Mesenchymal stem cell (in vitro differentiated cells and primary cell): ENCODE measurements at regions not wholly inside any gene's neighbourhood (a gene's known extent, or its start where the extent isn't known, plus 50 kb on each side); places are given as distances from the start of the nearest gene placed in this dataset.
A peak's percentile ranks its signal among the peaks of the same experiment; 100 is the strongest.

Experiments
- DNase-seq: peaks from one replicate; pipeline ENCODE4 v3.0.0-alpha.2; 2013
- H2AFZ ChIP-seq: one replicate; pipeline ENCODE4 v1.6.1; 2013; ENCODE audit warnings: low read depth, mild to moderate bottlenecking, control low read depth, inconsistent platforms, low read length, moderate library complexity
- H2AK5ac ChIP-seq: 2 replicates; pipeline ENCODE4 v1.6.1; 2013; ENCODE audit warnings: low read length, moderate library complexity, mild to moderate bottlenecking, inconsistent platforms; ENCODE audit not compliant: severe bottlenecking
- H2BK120ac ChIP-seq: one replicate; pipeline ENCODE4 v1.6.1; 2013; ENCODE audit warnings: low read depth, mild to moderate bottlenecking, inconsistent platforms, low read length, moderate library complexity
- H2BK12ac ChIP-seq, 2 experiments: one replicate each; pipeline ENCODE4 v1.6.1; 2013; ENCODE audit warnings: inconsistent platforms in 2 of 2, low read length in 2 of 2, mild to moderate bottlenecking in 2 of 2, moderate library complexity in 2 of 2, control low read depth in 1 of 2
- H2BK15ac ChIP-seq: one replicate; pipeline ENCODE4 v1.6.1; 2013; ENCODE audit warnings: mild to moderate bottlenecking, low read depth, inconsistent platforms; ENCODE audit not compliant: poor library complexity, severe bottlenecking
- H2BK5ac ChIP-seq: 2 replicates; pipeline ENCODE4 v1.6.1; 2013; ENCODE audit warnings: low read depth, mild to moderate bottlenecking, low read length, control low read depth, inconsistent platforms; ENCODE audit not compliant: poor library complexity, severe bottlenecking
- H3K14ac ChIP-seq, 2 experiments: one replicate each; pipeline ENCODE4 v1.6.1; 2013; ENCODE audit warnings: inconsistent platforms in 2 of 2, low read length in 2 of 2, control low read depth in 1 of 2, mild to moderate bottlenecking in 1 of 2, moderate library complexity in 1 of 2
- H3K18ac ChIP-seq, 2 experiments: one replicate each; pipeline ENCODE4 v1.6.1; 2013; ENCODE audit warnings: inconsistent platforms in 2 of 2, low read length in 2 of 2, control low read depth in 1 of 2, low read depth in 1 of 2, mild to moderate bottlenecking in 1 of 2
- H3K23ac ChIP-seq, 2 experiments: one replicate each; pipeline ENCODE4 v1.6.1; 2013; ENCODE audit warnings: inconsistent platforms in 2 of 2, low read length in 2 of 2, mild to moderate bottlenecking in 2 of 2, moderate library complexity in 2 of 2, control low read depth in 1 of 2
- H3K27ac ChIP-seq: 2 replicates; pipeline ENCODE4 v1.5.1; 2013; ENCODE audit warnings: mild to moderate bottlenecking, moderate library complexity, low read length, control low read depth, inconsistent platforms; ENCODE audit not compliant: poor library complexity, severe bottlenecking
- H3K27me3 ChIP-seq, 2 experiments: 2 replicates each; pipeline versions ENCODE4 v1.6.1 to v1.7.0; 2013; ENCODE audit warnings: low read length in 2 of 2, mild to moderate bottlenecking in 2 of 2, moderate library complexity in 2 of 2, control low read depth in 1 of 2, inconsistent platforms in 1 of 2; ENCODE audit not compliant: control insufficient read depth in 1 of 2, insufficient read depth in 1 of 2
- H3K36me3 ChIP-seq, 2 experiments: 2 replicates each; pipeline versions ENCODE4 v1.6.1 to v1.7.0; 2013; ENCODE audit warnings: low read length in 2 of 2, control low read depth in 1 of 2, inconsistent platforms in 1 of 2, low read depth in 1 of 2, mild to moderate bottlenecking in 1 of 2; ENCODE audit not compliant: insufficient read depth in 2 of 2, control insufficient read depth in 1 of 2
- H3K4ac ChIP-seq, 2 experiments: one replicate each; pipeline ENCODE4 v1.6.1; 2013; ENCODE audit warnings: inconsistent platforms in 2 of 2, low read length in 2 of 2, mild to moderate bottlenecking in 2 of 2, moderate library complexity in 2 of 2, control low read depth in 1 of 2, low read depth in 1 of 2
- H3K4me1 ChIP-seq: 2 replicates; pipeline ENCODE4 v1.6.1; 2013; ENCODE audit warnings: low read depth, low read length, control low read depth; ENCODE audit not compliant: control insufficient read depth, insufficient read depth
- H3K4me2 ChIP-seq: 2 replicates; pipeline ENCODE4 v1.6.1; 2013; ENCODE audit warnings: low read length, mild to moderate bottlenecking, inconsistent platforms; ENCODE audit not compliant: poor library complexity, severe bottlenecking
- H3K4me3 ChIP-seq, 2 experiments: 2 replicates each; pipeline versions ENCODE4 v1.5.1 to v1.7.0; 2013; ENCODE audit warnings: low read length in 2 of 2, mild to moderate bottlenecking in 2 of 2, control low read depth in 1 of 2, low read depth in 1 of 2; ENCODE audit not compliant: insufficient read depth in 1 of 2
- H3K79me1 ChIP-seq: replicated peaks from 2 replicates; pipeline ENCODE4 v1.6.1; 2013; ENCODE audit warnings: mild to moderate bottlenecking, control low read depth, low read length, inconsistent platforms; ENCODE audit not compliant: poor library complexity, severe bottlenecking
- H3K9ac ChIP-seq: 2 replicates; pipeline ENCODE4 v1.7.0; 2013; ENCODE audit warnings: mild to moderate bottlenecking, low read length, moderate library complexity
- H3K9me3 ChIP-seq: 2 replicates; pipeline ENCODE4 v1.7.0; 2013; ENCODE audit warnings: mild to moderate bottlenecking, low read length; ENCODE audit not compliant: control insufficient read depth
- H4K8ac ChIP-seq: one replicate; pipeline ENCODE4 v1.6.1; 2013; ENCODE audit warnings: inconsistent platforms, mild to moderate bottlenecking, low read length, moderate library complexity
- H4K91ac ChIP-seq: one replicate; pipeline ENCODE4 v1.6.1; 2013; ENCODE audit warnings: mild to moderate bottlenecking, low read length, inconsistent platforms
- WGBS: methylation state at CpG from one replicate; pipeline ENCODE4 v1.1.7; 2013; ENCODE audit warnings: mixed read lengths; 5-methylcytosine and 5-hydroxymethylcytosine counted together

- H2AFZ ChIP-seq: no peak overlapping the region
- H3K9ac ChIP-seq: no peak overlapping the region
- no peak overlapping the region for H3K4me3 ChIP-seq
- peak overlapping the region; percentile 1 to 8 for H3K18ac ChIP-seq
- H2BK12ac ChIP-seq: peak overlapping the region in 1 of 2 experiments; percentile 37
- H2BK5ac ChIP-seq: no peak overlapping the region
- H3K4ac ChIP-seq: peak overlapping the region in 1 of 2 experiments; percentile 13
- no peak overlapping the region for H3K4me2 ChIP-seq
- peaks cover 4% of the 10 kb centered on the region for H3K9me3 ChIP-seq
- H3K4me1 ChIP-seq: peaks cover 4% of the 10 kb centered on the region
- H4K8ac ChIP-seq: no peak overlapping the region
- no peaks in the 10 kb centered on the region for H3K36me3 ChIP-seq
- H3K27ac ChIP-seq: no peak overlapping the region
- no peak overlapping the region for H3K23ac ChIP-seq
- no peak overlapping the region for H3K14ac ChIP-seq
- H2AK5ac ChIP-seq: no peak overlapping the region
- no peaks in the 10 kb centered on the region for H3K79me1 ChIP-seq
- H4K91ac ChIP-seq: no peak overlapping the region
- H3K27me3 ChIP-seq: peaks cover 0 to 7% of the 10 kb centered on the region in 2 experiments
- WGBS: 52% methylated on average over 4 of the region's 4 CpGs
- H2BK15ac ChIP-seq: peak overlapping the region; percentile 29
- no peak for DNase-seq
- H2BK120ac ChIP-seq: no peak overlapping the region
Observed at GRCh38 chr14:22334627-22335026, 254.4 kb downstream of the DAD1 start.

GRCh38 chr14:22334275-22334577 is 254.8 kb downstream of the DAD1 start:
- no peak overlapping the region for H2BK15ac ChIP-seq
- H3K18ac ChIP-seq: no peak overlapping the region
- no peak overlapping the region for H4K8ac ChIP-seq
- no peak for DNase-seq
- H2BK120ac ChIP-seq: no peak overlapping the region
- H3K23ac ChIP-seq: no peak overlapping the region
- H2AK5ac ChIP-seq: no peak overlapping the region
- no peak overlapping the region for H3K4ac ChIP-seq
- H4K91ac ChIP-seq: no peak overlapping the region
- H3K4me1 ChIP-seq: peaks cover 4% of the 10 kb centered on the region
- H3K79me1 ChIP-seq: no peaks in the 10 kb centered on the region
- H3K4me3 ChIP-seq: no peak overlapping the region
- H2BK12ac ChIP-seq: no peak overlapping the region
- no CpG with 5 or more reads among the region's 4 CpGs for WGBS
- peak overlapping the region; percentile 17 for H3K9ac ChIP-seq
- H3K14ac ChIP-seq: no peak overlapping the region
- H3K9me3 ChIP-seq: peaks cover 7% of the 10 kb centered on the region
- H3K27ac ChIP-seq: no peak overlapping the region
- H3K36me3 ChIP-seq: no peaks in the 10 kb centered on the region
- H3K27me3 ChIP-seq: peaks cover 0 to 7% of the 10 kb centered on the region in 2 experiments
- no peak overlapping the region for H3K4me2 ChIP-seq
- H2AFZ ChIP-seq: no peak overlapping the region
- no peak overlapping the region for H2BK5ac ChIP-seq

- 0% methylated on average over 1 of the region's 6 CpGs for WGBS
- peak; percentile 91 for DNase-seq
- no peak overlapping the region for H2AK5ac ChIP-seq
- no peaks in the 10 kb centered on the region for H3K79me1 ChIP-seq
- no peak overlapping the region for H2BK12ac ChIP-seq
- H2BK5ac ChIP-seq: no peak overlapping the region
- peaks cover 4% of the 10 kb centered on the region for H3K4me1 ChIP-seq
- peaks cover 0 to 7% of the 10 kb centered on the region in 2 experiments for H3K27me3 ChIP-seq
- no peak overlapping the region for H3K4me2 ChIP-seq
- no peak overlapping the region for H3K4me3 ChIP-seq
- H2AFZ ChIP-seq: no peak overlapping the region
- no peak overlapping the region for H3K18ac ChIP-seq
- H3K4ac ChIP-seq: no peak overlapping the region
- peaks cover 13% of the 10 kb centered on the region for H3K9me3 ChIP-seq
- no peak overlapping the region for H3K23ac ChIP-seq
- no peak overlapping the region for H3K14ac ChIP-seq
- no peak overlapping the region for H4K91ac ChIP-seq
- H2BK120ac ChIP-seq: no peak overlapping the region
- no peak overlapping the region for H3K27ac ChIP-seq
- peak overlapping the region; percentile 17 for H3K9ac ChIP-seq
- no peaks in the 10 kb centered on the region for H3K36me3 ChIP-seq
- no peak overlapping the region for H2BK15ac ChIP-seq
- no peak overlapping the region for H4K8ac ChIP-seq
Observed at GRCh38 chr14:22333422-22334274, 255.4 kb downstream of the DAD1 start.

- Histone ChIP-seq H2BK120ac (no peak overlapping the region), H3K79me1 (no peaks in the 10 kb centered on the region), H3K4me1 (peaks cover 4% of the 10 kb centered on the region), H2BK15ac (no peak overlapping the region), H3K9me3 (peaks cover 21% of the 10 kb centered on the region), H3K4me3 (no peak overlapping the region), H4K8ac (no peak overlapping the region), H2AK5ac (no peak overlapping the region), H3K14ac (no peak overlapping the region), H2BK12ac (no peak overlapping the region), H3K4me2 (no peak overlapping the region), H3K27me3 (peaks cover 0 to 7% of the 10 kb centered on the region in 2 experiments), H3K36me3 (no peaks in the 10 kb centered on the region), H2BK5ac (no peak overlapping the region), H4K91ac (no peak overlapping the region), H2AFZ (no peak overlapping the region), H3K18ac (no peak overlapping the region), H3K23ac (no peak overlapping the region), H3K9ac (no peak overlapping the region), H3K27ac (no peak overlapping the region), H3K4ac (no peak overlapping the region)
- no peak for DNase-seq
- 54% methylated on average over 2 of the region's 2 CpGs for WGBS
Observed at GRCh38 chr14:22332686-22333421, 256.2 kb downstream of the DAD1 start.
